ENCODE measurements at regions not wholly inside any gene's neighbourhood (a gene's known extent, or its start where the extent isn't known, plus 50 kb on each side); places are given as distances from the start of the nearest gene placed in this dataset.

DNA sequence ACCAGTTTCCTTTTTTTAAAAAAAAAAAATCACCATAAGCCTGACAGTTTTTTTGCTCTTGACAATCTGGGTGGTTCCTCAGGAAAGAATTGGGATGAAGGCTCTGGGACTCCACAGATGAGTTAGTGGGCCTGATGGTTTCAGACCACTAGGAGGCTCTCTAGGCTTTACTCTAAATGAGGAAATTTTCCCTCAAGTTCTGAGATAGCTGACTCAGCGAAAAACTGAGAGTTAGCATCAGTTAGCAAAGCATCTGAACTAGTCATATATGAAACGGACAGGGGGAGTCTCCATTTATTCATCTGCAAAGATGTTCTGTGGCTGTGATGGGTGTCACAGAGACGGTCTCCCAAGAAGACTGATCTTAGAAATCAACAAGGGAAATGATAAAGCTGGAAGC lies 314.3 kb upstream of the OR4E1 start:
- no peak for DNase-seq (ENCODE audit: low spot score)

- DNase-seq (ENCODE audit: low spot score), result no peak
Observed at GRCh38 chr14:21985081-21985480, 311.5 kb upstream of the OR4E1 start.

DNA sequence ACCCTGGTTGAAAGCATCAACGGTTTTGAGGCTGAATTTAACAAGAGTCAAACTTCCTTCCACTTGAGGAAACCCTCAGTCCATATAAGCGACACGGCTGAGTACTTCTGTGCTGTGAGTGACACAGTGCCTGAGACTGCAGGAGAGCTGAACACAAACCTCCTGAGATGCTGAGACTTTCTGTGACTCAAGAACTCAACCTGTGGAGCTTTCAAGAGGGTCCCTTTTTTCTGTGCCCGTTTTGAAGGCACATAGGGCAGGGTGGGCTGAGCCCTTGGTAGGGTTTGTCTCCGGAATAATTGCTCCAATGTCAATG lies 305.3 kb upstream of the OR4E1 start:
- no peak for DNase-seq (ENCODE audit: low spot score)

- peak; percentile 47 for DNase-seq (ENCODE audit: low spot score)
Observed at GRCh38 chr14:21978184-21978998, 304.8 kb upstream of the OR4E1 start.

GRCh38 chr14:21974741-21975140 lies 301.1 kb upstream of the OR4E1 start:
- no peak for DNase-seq (ENCODE audit: low spot score)

GRCh38 chr14:21965042-21965441 lies 291.4 kb upstream of the OR4E1 start:
- DNase-seq (ENCODE audit: low spot score), result no peak

DNA sequence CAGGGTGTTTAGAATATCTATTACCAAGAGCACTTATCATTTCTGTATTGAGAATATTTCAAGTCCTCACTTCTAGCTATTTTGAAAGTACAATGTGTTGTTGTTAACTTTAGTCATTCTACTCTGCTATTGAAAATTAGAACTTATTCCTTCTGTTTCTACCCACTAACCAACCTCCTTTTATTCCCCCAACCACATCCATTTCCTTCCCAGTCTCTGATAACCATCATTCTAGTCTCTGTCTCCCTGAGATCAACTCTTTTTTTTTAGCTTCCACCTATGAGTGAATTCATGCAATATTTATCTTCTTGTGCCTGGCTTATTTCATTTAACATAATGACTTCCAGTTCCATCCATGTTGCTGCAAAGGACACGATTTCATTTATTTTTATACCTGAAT lies 290.6 kb upstream of the OR4E1 start:
- DNase-seq (ENCODE audit: low spot score), result no peak

GRCh38 chr14:21960636-21961035 lies 287.0 kb upstream of the OR4E1 start:
- DNase-seq (ENCODE audit: low spot score), result no peak

DNA sequence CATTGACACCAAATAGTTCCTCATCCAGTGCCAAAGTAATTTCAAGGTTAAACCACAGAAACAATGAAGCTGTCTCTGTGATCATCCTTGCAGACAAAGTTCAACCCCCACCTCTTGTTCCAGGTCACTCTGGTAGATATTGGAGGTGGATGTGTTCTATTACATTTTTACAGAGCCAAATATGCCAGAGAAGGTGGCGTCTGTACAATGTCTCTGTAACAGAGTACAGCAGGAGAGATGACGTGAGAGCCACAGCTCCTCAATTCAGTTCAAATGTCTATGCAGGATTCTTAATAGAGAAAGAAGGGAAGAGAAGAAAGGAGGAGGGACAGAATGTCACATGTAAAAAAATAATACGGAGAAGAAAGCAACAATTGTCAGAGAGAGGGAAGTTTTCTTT lies 268.3 kb upstream of the OR4E1 start:
- no peak for DNase-seq (ENCODE audit: low spot score)

DNA sequence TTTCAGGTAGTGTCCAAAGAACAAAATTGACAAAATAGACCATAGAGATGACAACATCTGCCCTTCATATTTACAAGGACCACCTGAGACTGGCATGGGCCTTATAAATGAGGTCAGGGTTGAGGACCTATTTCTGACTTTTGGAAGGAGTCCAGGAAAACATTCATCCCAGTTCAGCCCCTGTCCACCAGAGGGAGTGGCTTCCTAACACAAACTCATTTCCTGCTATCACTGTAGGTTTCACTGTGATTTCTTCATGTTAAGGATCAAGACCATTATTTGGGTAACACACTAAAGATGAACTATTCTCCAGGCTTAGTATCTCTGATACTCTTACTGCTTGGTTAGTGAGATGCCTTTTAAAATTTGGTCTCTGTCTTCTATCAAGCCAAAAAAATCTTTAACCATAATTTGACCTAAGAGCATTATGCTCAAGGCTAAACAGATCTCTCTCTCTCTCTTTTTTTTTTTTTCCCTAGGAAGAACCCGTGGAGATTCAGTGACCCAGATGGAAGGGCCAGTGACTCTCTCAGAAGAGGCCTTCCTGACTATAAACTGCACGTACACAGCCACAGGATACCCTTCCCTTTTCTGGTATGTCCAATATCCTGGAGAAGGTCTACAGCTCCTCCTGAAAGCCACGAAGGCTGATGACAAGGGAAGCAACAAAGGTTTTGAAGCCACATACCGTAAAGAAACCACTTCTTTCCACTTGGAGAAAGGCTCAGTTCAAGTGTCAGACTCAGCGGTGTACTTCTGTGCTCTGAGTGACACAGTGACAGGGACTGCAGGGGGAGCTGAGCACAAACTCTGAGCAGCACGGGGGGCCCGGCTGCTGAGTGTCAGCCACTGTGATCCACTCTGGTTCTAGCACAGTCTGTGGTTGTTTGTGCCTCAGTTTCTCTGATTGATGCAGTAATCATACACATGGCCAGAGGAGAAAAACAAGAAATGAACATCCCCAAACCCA lies 267.6 kb upstream of the OR4E1 start:
- DNase-seq (ENCODE audit: low spot score), result no peak

DNA sequence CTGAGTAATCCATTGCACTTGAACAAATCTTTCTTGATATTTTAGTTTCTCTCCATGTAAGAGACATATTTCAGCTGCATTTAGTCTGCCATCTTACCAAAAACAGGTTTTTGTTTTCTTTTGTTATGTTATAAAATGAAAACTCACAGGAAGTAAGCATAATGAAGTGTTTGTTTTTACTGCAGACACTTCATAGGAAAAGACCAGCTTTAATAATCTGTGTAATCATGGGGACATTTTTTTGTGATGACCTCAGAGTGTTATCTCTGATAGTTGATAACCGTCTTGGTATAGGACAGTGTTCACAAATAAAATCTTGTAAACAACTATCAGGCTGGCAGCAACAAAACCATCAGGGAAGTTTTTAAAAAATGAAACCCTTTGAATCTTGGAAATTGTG lies 266.2 kb upstream of the OR4E1 start:
- DNase-seq (ENCODE audit: low spot score), result no peak

- no peak for DNase-seq (ENCODE audit: low spot score)
Observed at GRCh38 chr14:21937996-21938395, 264.4 kb upstream of the OR4E1 start.

- DNase-seq (ENCODE audit: low spot score), result no peak
Observed at GRCh38 chr14:21933681-21934080, 260.1 kb upstream of the OR4E1 start.

- DNase-seq (ENCODE audit: low spot score), result no peak
Observed at GRCh38 chr14:21924479-21924878, 250.9 kb upstream of the OR4E1 start.

DNA sequence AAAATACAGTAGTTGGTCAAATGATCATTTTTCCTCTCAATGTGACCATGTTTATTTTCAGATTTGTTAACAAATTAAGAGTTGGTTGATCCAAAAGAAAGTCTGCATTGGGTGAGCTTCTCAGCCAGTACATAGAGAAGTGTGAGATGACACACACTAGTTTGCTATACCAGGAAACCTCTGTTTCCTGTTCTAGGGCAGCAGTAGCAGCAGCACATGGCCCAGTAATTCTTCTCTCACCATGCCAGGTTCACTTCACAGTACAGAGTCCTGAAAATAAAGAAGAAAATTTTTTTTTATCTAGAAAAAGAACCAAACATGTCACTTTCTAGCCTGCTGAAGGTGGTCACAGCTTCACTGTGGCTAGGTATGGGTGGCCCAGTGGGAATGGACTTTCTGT lies 250.2 kb upstream of the OR4E1 start:
- no peak for DNase-seq (ENCODE audit: low spot score)

GRCh38 chr14:21921453-21921852 lies 247.8 kb upstream of the OR4E1 start:
- DNase-seq (ENCODE audit: low spot score), result no peak

- peak; percentile 9 for DNase-seq (ENCODE audit: low spot score)
Observed at GRCh38 chr14:21917699-21918436, 244.2 kb upstream of the OR4E1 start.

DNA sequence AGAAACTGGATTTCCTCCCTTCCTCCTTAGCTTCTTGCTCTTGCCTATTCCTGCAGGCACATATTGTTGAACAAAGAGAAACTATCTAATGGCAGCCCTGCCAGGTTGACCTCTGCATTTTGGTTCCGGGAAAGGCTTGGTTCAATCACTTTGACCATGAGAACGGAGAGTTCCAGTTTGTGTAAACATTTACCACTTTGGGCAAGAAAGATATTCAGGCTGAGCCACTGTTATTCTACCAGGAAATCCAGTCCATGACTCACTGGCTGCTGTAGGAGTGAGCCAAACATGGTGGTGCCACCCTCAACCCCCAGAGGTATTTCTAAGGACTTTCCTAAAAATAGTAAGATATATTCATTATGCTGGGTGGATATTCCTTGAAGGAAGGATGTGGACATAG lies 242.2 kb upstream of the OR4E1 start:
- DNase-seq (ENCODE audit: low spot score), result no peak

- DNase-seq (ENCODE audit: low spot score), result peak; percentile 60
Observed at GRCh38 chr14:21913759-21914158, 240.1 kb upstream of the OR4E1 start.

- DNase-seq (ENCODE audit: low spot score), result no peak
Observed at GRCh38 chr14:21912367-21912766, 238.7 kb upstream of the OR4E1 start.

DNA sequence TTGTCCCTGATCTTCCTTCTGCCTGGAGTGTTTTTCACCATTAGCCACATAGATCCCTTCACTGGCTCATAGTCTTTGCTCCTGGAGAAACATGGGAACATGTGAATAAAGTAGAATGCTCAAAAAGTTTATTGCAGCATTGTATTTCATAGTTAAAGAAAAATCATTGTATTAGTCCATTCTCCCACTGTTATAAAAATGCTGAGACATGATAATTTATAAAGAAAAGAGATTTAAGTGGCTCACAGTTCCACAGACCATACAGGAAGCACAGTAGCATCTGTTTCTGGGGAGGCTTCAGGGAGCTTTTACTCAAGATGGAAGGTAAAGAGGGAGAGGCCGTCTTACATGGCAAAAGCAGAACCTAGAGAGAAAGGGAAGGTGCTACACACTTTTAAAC lies 238.3 kb upstream of the OR4E1 start:
- DNase-seq (ENCODE audit: low spot score), result no peak

DNA sequence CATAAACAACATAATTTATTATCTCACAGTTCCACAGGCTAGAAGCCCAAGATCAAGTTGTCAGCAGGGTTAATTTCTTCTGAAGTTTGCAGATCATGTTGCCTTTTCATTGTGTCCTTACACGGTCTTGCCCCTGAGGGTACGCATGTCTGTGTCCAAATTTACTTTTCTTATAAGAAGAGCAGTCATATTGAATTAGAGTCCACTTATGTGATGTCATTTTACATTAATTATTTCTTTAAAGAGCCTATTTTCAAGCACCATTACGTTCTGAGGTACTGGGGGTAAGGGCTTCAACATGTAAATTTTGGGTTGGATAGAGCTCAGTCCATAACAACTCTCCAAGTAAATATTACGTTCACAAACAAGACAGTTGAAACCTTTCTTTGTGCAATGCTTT lies 236.6 kb upstream of the OR4E1 start:
- no peak for DNase-seq (ENCODE audit: low spot score)
